ENCODE measurements at regions not wholly inside any gene's neighbourhood (a gene's known extent, or its start where the extent isn't known, plus 50 kb on each side); places are given as distances from the start of the nearest gene placed in this dataset.

- no peak overlapping the region for H3K4me3 ChIP-seq
- Mint-ChIP-seq H3K36me3 (ENCODE audit: low read depth) (peaks cover 10% of the 10 kb centered on the region), H3K9me3 (peaks cover 84% of the 10 kb centered on the region), H3K4me1 (no peaks in the 10 kb centered on the region), H3K27me3 (ENCODE audit: insufficient read depth, low read depth, poor library complexity) (no peaks in the 10 kb centered on the region), H3K4me3 (no peak overlapping the region), H3K27ac (no peak overlapping the region)
- no peaks in the 10 kb centered on the region for H3F3A ChIP-seq (replicated peaks; ENCODE audit: low read depth)
- no peaks in the 10 kb centered on the region for H3K79me2 ChIP-seq (replicated peaks; ENCODE audit: insufficient read depth)
- H3K27me3 ChIP-seq (ENCODE audit: insufficient read depth), result no peaks in the 10 kb centered on the region
- TF ChIP-seq NANOG (IDR thresholded peaks at IDR 0.05; ENCODE audit: borderline replicate concordance), result no peak
- no peak for TF ChIP-seq ZNF114 (CRISPR knock-in tag; IDR thresholded peaks at IDR 0.05)
- TF ChIP-seq, protein P1, sequence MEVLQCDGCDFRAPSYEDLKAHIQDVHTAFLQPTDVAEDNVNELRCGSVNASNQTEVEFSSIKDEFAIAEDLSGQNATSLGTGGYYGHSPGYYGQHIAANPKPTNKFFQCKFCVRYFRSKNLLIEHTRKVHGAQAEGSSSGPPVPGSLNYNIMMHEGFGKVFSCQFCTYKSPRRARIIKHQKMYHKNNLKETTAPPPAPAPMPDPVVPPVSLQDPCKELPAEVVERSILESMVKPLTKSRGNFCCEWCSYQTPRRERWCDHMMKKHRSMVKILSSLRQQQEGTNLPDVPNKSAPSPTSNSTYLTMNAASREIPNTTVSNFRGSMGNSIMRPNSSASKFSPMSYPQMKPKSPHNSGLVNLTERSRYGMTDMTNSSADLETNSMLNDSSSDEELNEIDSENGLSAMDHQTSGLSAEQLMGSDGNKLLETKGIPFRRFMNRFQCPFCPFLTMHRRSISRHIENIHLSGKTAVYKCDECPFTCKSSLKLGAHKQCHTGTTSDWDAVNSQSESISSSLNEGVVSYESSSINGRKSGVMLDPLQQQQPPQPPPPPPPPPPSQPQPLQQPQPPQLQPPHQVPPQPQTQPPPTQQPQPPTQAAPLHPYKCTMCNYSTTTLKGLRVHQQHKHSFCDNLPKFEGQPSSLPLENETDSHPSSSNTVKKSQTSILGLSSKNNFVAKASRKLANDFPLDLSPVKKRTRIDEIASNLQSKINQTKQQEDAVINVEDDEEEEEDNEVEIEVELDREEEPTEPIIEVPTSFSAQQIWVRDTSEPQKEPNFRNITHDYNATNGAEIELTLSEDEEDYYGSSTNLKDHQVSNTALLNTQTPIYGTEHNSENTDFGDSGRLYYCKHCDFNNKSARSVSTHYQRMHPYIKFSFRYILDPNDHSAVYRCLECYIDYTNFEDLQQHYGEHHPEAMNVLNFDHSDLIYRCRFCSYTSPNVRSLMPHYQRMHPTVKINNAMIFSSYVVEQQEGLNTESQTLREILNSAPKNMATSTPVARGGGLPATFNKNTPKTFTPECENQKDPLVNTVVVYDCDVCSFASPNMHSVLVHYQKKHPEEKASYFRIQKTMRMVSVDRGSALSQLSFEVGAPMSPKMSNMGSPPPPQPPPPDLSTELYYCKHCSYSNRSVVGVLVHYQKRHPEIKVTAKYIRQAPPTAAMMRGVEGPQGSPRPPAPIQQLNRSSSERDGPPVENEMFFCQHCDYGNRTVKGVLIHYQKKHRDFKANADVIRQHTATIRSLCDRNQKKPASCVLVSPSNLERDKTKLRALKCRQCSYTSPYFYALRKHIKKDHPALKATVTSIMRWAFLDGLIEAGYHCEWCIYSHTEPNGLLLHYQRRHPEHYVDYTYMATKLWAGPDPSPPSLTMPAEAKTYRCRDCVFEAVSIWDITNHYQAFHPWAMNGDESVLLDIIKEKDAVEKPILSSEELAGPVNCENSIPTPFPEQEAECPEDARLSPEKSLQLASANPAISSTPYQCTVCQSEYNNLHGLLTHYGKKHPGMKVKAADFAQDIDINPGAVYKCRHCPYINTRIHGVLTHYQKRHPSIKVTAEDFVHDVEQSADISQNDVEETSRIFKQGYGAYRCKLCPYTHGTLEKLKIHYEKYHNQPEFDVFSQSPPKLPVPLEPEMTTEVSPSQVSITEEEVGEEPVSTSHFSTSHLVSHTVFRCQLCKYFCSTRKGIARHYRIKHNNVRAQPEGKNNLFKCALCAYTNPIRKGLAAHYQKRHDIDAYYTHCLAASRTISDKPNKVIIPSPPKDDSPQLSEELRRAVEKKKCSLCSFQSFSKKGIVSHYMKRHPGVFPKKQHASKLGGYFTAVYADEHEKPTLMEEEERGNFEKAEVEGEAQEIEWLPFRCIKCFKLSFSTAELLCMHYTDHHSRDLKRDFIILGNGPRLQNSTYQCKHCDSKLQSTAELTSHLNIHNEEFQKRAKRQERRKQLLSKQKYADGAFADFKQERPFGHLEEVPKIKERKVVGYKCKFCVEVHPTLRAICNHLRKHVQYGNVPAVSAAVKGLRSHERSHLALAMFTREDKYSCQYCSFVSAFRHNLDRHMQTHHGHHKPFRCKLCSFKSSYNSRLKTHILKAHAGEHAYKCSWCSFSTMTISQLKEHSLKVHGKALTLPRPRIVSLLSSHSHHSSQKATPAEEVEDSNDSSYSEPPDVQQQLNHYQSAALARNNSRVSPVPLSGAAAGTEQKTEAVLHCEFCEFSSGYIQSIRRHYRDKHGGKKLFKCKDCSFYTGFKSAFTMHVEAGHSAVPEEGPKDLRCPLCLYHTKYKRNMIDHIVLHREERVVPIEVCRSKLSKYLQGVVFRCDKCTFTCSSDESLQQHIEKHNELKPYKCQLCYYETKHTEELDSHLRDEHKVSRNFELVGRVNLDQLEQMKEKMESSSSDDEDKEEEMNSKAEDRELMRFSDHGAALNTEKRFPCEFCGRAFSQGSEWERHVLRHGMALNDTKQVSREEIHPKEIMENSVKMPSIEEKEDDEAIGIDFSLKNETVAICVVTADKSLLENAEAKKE (CRISPR knock-in tag; IDR thresholded peaks at IDR 0.05), result no peak
- TF ChIP-seq CREB1 (CRISPR knock-in tag; IDR thresholded peaks at IDR 0.05; ENCODE audit: low read depth), result no peak
- TF ChIP-seq POLR2AphosphoS5 (IDR thresholded peaks at IDR 0.05; ENCODE audit: low read depth), result no peak
- TF ChIP-seq CTCF (conservative IDR thresholded peaks at IDR 0.05; ENCODE audit: low read depth in 2 of 2), result no peak
- TF ChIP-seq EZH2 (IDR thresholded peaks at IDR 0.05; ENCODE audit: low read depth, unreplicated experiment), result no peak
- no peak for TF ChIP-seq STAT1 (IDR thresholded peaks at IDR 0.05; ENCODE audit: unreplicated experiment)
- TF ChIP-seq, protein P2, sequence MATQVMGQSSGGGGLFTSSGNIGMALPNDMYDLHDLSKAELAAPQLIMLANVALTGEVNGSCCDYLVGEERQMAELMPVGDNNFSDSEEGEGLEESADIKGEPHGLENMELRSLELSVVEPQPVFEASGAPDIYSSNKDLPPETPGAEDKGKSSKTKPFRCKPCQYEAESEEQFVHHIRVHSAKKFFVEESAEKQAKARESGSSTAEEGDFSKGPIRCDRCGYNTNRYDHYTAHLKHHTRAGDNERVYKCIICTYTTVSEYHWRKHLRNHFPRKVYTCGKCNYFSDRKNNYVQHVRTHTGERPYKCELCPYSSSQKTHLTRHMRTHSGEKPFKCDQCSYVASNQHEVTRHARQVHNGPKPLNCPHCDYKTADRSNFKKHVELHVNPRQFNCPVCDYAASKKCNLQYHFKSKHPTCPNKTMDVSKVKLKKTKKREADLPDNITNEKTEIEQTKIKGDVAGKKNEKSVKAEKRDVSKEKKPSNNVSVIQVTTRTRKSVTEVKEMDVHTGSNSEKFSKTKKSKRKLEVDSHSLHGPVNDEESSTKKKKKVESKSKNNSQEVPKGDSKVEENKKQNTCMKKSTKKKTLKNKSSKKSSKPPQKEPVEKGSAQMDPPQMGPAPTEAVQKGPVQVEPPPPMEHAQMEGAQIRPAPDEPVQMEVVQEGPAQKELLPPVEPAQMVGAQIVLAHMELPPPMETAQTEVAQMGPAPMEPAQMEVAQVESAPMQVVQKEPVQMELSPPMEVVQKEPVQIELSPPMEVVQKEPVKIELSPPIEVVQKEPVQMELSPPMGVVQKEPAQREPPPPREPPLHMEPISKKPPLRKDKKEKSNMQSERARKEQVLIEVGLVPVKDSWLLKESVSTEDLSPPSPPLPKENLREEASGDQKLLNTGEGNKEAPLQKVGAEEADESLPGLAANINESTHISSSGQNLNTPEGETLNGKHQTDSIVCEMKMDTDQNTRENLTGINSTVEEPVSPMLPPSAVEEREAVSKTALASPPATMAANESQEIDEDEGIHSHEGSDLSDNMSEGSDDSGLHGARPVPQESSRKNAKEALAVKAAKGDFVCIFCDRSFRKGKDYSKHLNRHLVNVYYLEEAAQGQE (IDR thresholded peaks at IDR 0.05; ENCODE audit: unreplicated experiment), result no peak
- TF ChIP-seq, protein P3, sequence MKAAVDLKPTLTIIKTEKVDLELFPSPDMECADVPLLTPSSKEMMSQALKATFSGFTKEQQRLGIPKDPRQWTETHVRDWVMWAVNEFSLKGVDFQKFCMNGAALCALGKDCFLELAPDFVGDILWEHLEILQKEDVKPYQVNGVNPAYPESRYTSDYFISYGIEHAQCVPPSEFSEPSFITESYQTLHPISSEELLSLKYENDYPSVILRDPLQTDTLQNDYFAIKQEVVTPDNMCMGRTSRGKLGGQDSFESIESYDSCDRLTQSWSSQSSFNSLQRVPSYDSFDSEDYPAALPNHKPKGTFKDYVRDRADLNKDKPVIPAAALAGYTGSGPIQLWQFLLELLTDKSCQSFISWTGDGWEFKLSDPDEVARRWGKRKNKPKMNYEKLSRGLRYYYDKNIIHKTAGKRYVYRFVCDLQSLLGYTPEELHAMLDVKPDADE (IDR thresholded peaks at IDR 0.05), result no peak
- no peaks in the 10 kb centered on the region for H4K20me1 ChIP-seq (replicated peaks; ENCODE audit: insufficient read depth)
- DNase-seq (ENCODE audit: low spot score) (no peak), ATAC-seq (no peak)
- no peaks in the 10 kb centered on the region for H3K9me2 ChIP-seq (ENCODE audit: insufficient read depth)
- H3K27ac ChIP-seq (ENCODE audit: low read depth), result no peak overlapping the region
- H3K36me3 ChIP-seq (ENCODE audit: insufficient read depth), result no peaks in the 10 kb centered on the region
- H2AFZ ChIP-seq, result no peak overlapping the region
- no peak overlapping the region for H3K4me2 ChIP-seq
- H3K4me1 ChIP-seq (ENCODE audit: insufficient read depth), result no peaks in the 10 kb centered on the region
Observed at GRCh38 chr3:839981-840380, 252.8 kb upstream of the CNTN6 start.

Data from GM23338 (cell line).